ENCODE measurements at regions not wholly inside any gene's neighbourhood (a gene's known extent, or its start where the extent isn't known, plus 50 kb on each side); places are given as distances from the start of the nearest gene placed in this dataset.

GRCh38 chr22:27024982-27025381 is 367.6 kb downstream of the MIAT start:
- H3K27me3 ChIP-seq (ENCODE audit: control insufficient read depth in 2 of 2, insufficient read depth in 1 of 2, low read length in 1 of 2) = peaks cover 0 to 3% of the 10 kb centered on the region in 2 donors
- H3K27ac ChIP-seq (ENCODE audit: low read depth in 1 of 2, low read length in 1 of 2) = no peak overlapping the region
- no peak for DNase-seq (ENCODE audit: low read depth in 6 of 9, low spot score in 9 of 9)
- no peaks in the 10 kb centered on the region for H3K4me1 ChIP-seq (ENCODE audit: control insufficient read depth in 2 of 2, insufficient read depth in 2 of 2, low read length in 2 of 2)
- 64% methylated on average over 1 of the region's 1 CpG for WGBS
- no peak overlapping the region for H3K4me3 ChIP-seq (ENCODE audit: low read length in 2 of 2)
- H3K9me3 ChIP-seq (ENCODE audit: control insufficient read depth in 2 of 2, insufficient read depth in 1 of 2, low read length in 1 of 2) = no peaks in the 10 kb centered on the region
- no peaks in the 10 kb centered on the region for H3K36me3 ChIP-seq (ENCODE audit: control insufficient read depth in 2 of 2, insufficient read depth in 2 of 2, low read length in 1 of 2)

- 68% methylated on average over 3 of the region's 3 CpGs for WGBS
- DNase-seq (ENCODE audit: low read depth in 6 of 9, low spot score in 9 of 9) = no peak
- H3K27me3 ChIP-seq (ENCODE audit: control insufficient read depth in 2 of 2, insufficient read depth in 1 of 2, low read length in 1 of 2) = peaks cover 0 to under 1% of the 10 kb centered on the region in 2 donors
Observed at GRCh38 chr22:27028093-27028492, 370.7 kb downstream of the MIAT start.

GRCh38 chr22:27029584-27030130 is 372.3 kb downstream of the MIAT start:
- Histone ChIP-seq H3K9me3 (ENCODE audit: control insufficient read depth in 2 of 2, insufficient read depth in 1 of 2, low read length in 1 of 2) (no peaks in the 10 kb centered on the region), H3K36me3 (ENCODE audit: control insufficient read depth in 2 of 2, insufficient read depth in 2 of 2, low read length in 1 of 2) (no peaks in the 10 kb centered on the region), H3K27me3 (ENCODE audit: control insufficient read depth in 2 of 2, insufficient read depth in 1 of 2, low read length in 1 of 2) (no peaks in the 10 kb centered on the region), H3K4me1 (ENCODE audit: control insufficient read depth in 2 of 2, insufficient read depth in 2 of 2, low read length in 2 of 2) (no peaks in the 10 kb centered on the region), H3K4me3 (ENCODE audit: low read length in 2 of 2) (no peak overlapping the region), H3K27ac (ENCODE audit: low read depth in 1 of 2, low read length in 1 of 2) (no peak overlapping the region)
- WGBS = 94% methylated on average over 1 of the region's 1 CpG
- no peak for DNase-seq (ENCODE audit: low read depth in 6 of 9, low spot score in 9 of 9)

More at GRCh38 chr22:27028093-27028492, 370.7 kb downstream of the MIAT start:
- no peak overlapping the region for H3K27ac ChIP-seq (ENCODE audit: low read depth in 1 of 2, low read length in 1 of 2)
- H3K4me1 ChIP-seq (ENCODE audit: control insufficient read depth in 2 of 2, insufficient read depth in 2 of 2, low read length in 2 of 2) = no peaks in the 10 kb centered on the region
- no peaks in the 10 kb centered on the region for H3K9me3 ChIP-seq (ENCODE audit: control insufficient read depth in 2 of 2, insufficient read depth in 1 of 2, low read length in 1 of 2)
- H3K36me3 ChIP-seq (ENCODE audit: control insufficient read depth in 2 of 2, insufficient read depth in 2 of 2, low read length in 1 of 2) = no peaks in the 10 kb centered on the region
- no peak overlapping the region for H3K4me3 ChIP-seq (ENCODE audit: low read length in 2 of 2)

- no peaks in the 10 kb centered on the region for H3K36me3 ChIP-seq (ENCODE audit: control insufficient read depth in 2 of 2, insufficient read depth in 2 of 2, low read length in 1 of 2)
- no peaks in the 10 kb centered on the region for H3K27me3 ChIP-seq (ENCODE audit: control insufficient read depth in 2 of 2, insufficient read depth in 1 of 2, low read length in 1 of 2)
- 67% methylated on average over 29 of the region's 29 CpGs for WGBS
- H3K27ac ChIP-seq (ENCODE audit: low read depth in 1 of 2, low read length in 1 of 2) = no peak overlapping the region
- H3K9me3 ChIP-seq (ENCODE audit: control insufficient read depth in 2 of 2, insufficient read depth in 1 of 2, low read length in 1 of 2) = no peaks in the 10 kb centered on the region
- H3K4me1 ChIP-seq (ENCODE audit: control insufficient read depth in 2 of 2, insufficient read depth in 2 of 2, low read length in 2 of 2) = no peaks in the 10 kb centered on the region
- no peak overlapping the region for H3K4me3 ChIP-seq (ENCODE audit: low read length in 2 of 2)
- no peak for DNase-seq (ENCODE audit: low read depth in 6 of 9, low spot score in 9 of 9)
Observed at GRCh38 chr22:27032091-27032761, 374.8 kb downstream of the MIAT start.

DNA sequence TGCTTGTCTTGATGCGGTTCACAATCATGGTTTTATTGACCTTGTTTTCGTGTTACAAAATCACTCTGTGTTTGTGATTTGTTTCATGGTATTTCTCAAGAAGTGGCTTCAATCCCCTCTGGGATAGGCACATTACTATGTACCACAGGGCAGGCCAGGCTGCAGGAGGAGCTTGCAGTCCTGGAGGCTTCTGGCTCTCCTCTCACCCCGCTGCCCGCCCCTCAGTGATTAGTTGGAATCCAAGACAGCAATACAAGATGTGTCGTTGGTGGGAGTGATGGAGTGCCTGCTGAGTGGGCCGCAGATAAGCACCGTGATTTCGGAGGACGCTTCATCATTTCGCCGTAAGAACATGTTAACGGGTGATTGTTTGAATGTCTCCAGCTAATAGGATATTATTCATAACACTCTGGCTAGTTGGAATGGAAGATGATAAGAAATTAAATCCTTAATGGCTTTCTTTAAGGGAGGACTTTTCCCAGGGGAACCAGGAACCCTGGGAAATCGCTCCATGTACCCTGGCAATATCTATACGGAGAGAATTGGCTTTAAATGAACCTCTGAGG is 384.4 kb downstream of the MIAT start:
- Histone ChIP-seq H3K4me1 (ENCODE audit: control insufficient read depth in 2 of 2, insufficient read depth in 2 of 2, low read length in 2 of 2) (no peaks in the 10 kb centered on the region), H3K27ac (ENCODE audit: low read depth in 1 of 2, low read length in 1 of 2) (no peak overlapping the region), H3K27me3 (ENCODE audit: control insufficient read depth in 2 of 2, insufficient read depth in 1 of 2, low read length in 1 of 2) (no peaks in the 10 kb centered on the region), H3K36me3 (ENCODE audit: control insufficient read depth in 2 of 2, insufficient read depth in 2 of 2, low read length in 1 of 2) (no peaks in the 10 kb centered on the region), H3K4me3 (ENCODE audit: low read length in 2 of 2) (no peak overlapping the region), H3K9me3 (ENCODE audit: control insufficient read depth in 2 of 2, insufficient read depth in 1 of 2, low read length in 1 of 2) (no peaks in the 10 kb centered on the region)
- 91% methylated on average over 14 of the region's 14 CpGs for WGBS
- no peak for DNase-seq (ENCODE audit: low read depth in 6 of 9, low spot score in 9 of 9)

GRCh38 chr22:27043262-27043661 is 385.9 kb downstream of the MIAT start:
- 90% methylated on average over 5 of the region's 5 CpGs for WGBS
- no peaks in the 10 kb centered on the region for H3K27me3 ChIP-seq (ENCODE audit: control insufficient read depth in 2 of 2, insufficient read depth in 1 of 2, low read length in 1 of 2)

DNA sequence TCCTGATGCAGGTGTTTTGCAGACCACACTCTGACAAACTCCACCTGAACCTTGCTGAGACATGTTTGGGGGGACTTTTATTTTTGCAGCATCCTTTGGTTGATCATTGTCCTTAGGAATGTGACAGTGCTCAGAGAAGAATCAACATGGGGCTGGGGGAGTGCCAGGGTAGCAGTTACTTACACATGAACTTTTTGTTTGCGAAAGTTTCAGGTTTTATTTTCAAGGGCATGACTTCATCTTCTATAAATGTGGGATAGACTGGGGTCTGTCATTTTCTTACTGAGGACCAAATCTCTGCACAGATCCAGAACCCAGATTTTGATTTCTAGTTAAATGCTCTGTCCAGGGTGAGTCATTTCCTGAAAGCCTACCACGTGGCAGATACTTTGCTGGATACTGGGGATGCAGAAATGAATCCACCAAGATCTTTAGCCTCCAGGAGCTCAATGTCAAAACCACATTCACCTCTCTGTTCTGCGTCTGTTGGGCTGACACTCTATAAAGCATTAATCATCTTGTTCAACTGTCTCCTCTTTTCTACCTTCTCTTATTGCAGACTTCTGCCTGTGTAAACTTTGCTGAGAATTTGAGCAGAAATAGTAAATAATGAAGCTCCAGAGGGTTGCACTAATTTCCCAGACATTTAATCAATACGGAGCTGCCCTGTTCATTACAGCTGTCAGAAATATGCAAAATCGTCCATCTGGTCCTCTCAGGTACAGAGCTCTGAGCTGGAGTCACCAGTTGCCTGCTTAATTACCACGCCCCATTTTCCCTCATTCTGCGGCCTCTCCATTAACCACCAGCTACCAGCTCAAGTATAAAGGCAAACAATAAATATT is 387.9 kb downstream of the MIAT start:
- 69% methylated on average over 7 of the region's 7 CpGs for WGBS
- H3K4me3 ChIP-seq (ENCODE audit: low read length in 2 of 2) = no peak overlapping the region
- H3K36me3 ChIP-seq (ENCODE audit: control insufficient read depth in 2 of 2, insufficient read depth in 2 of 2, low read length in 1 of 2) = no peaks in the 10 kb centered on the region
- no peak for DNase-seq (ENCODE audit: low read depth in 6 of 9, low spot score in 9 of 9)
- no peaks in the 10 kb centered on the region for H3K27me3 ChIP-seq (ENCODE audit: control insufficient read depth in 2 of 2, insufficient read depth in 1 of 2, low read length in 1 of 2)
- H3K9me3 ChIP-seq (ENCODE audit: control insufficient read depth in 2 of 2, insufficient read depth in 1 of 2, low read length in 1 of 2) = no peaks in the 10 kb centered on the region
- no peak overlapping the region for H3K27ac ChIP-seq (ENCODE audit: low read depth in 1 of 2, low read length in 1 of 2)
- H3K4me1 ChIP-seq (ENCODE audit: control insufficient read depth in 2 of 2, insufficient read depth in 2 of 2, low read length in 2 of 2) = no peaks in the 10 kb centered on the region

More at GRCh38 chr22:27043262-27043661, 385.9 kb downstream of the MIAT start:
- Histone ChIP-seq H3K27ac (ENCODE audit: low read depth in 1 of 2, low read length in 1 of 2) (no peak overlapping the region), H3K9me3 (ENCODE audit: control insufficient read depth in 2 of 2, insufficient read depth in 1 of 2, low read length in 1 of 2) (no peaks in the 10 kb centered on the region), H3K4me1 (ENCODE audit: control insufficient read depth in 2 of 2, insufficient read depth in 2 of 2, low read length in 2 of 2) (no peaks in the 10 kb centered on the region), H3K36me3 (ENCODE audit: control insufficient read depth in 2 of 2, insufficient read depth in 2 of 2, low read length in 1 of 2) (no peaks in the 10 kb centered on the region), H3K4me3 (ENCODE audit: low read length in 2 of 2) (no peak overlapping the region)
- DNase-seq (ENCODE audit: low read depth in 6 of 9, low spot score in 9 of 9) = no peak

- no peak for DNase-seq (ENCODE audit: low read depth in 6 of 9, low spot score in 9 of 9)
- Histone ChIP-seq H3K4me3 (ENCODE audit: low read length in 2 of 2) (no peak overlapping the region), H3K36me3 (ENCODE audit: control insufficient read depth in 2 of 2, insufficient read depth in 2 of 2, low read length in 1 of 2) (no peaks in the 10 kb centered on the region), H3K9me3 (ENCODE audit: control insufficient read depth in 2 of 2, insufficient read depth in 1 of 2, low read length in 1 of 2) (no peaks in the 10 kb centered on the region), H3K27ac (ENCODE audit: low read depth in 1 of 2, low read length in 1 of 2) (no peak overlapping the region), H3K27me3 (ENCODE audit: control insufficient read depth in 2 of 2, insufficient read depth in 1 of 2, low read length in 1 of 2) (no peaks in the 10 kb centered on the region), H3K4me1 (ENCODE audit: control insufficient read depth in 2 of 2, insufficient read depth in 2 of 2, low read length in 2 of 2) (no peaks in the 10 kb centered on the region)
- 88% methylated on average over 1 of the region's 1 CpG for WGBS
Observed at GRCh38 chr22:27046086-27046485, 388.7 kb downstream of the MIAT start.

GRCh38 chr22:27046603-27047002 is 389.2 kb downstream of the MIAT start:
- Histone ChIP-seq H3K27me3 (ENCODE audit: control insufficient read depth in 2 of 2, insufficient read depth in 1 of 2, low read length in 1 of 2) (no peaks in the 10 kb centered on the region), H3K36me3 (ENCODE audit: control insufficient read depth in 2 of 2, insufficient read depth in 2 of 2, low read length in 1 of 2) (no peaks in the 10 kb centered on the region), H3K4me1 (ENCODE audit: control insufficient read depth in 2 of 2, insufficient read depth in 2 of 2, low read length in 2 of 2) (no peaks in the 10 kb centered on the region), H3K27ac (ENCODE audit: low read depth in 1 of 2, low read length in 1 of 2) (no peak overlapping the region), H3K4me3 (ENCODE audit: low read length in 2 of 2) (no peak overlapping the region), H3K9me3 (ENCODE audit: control insufficient read depth in 2 of 2, insufficient read depth in 1 of 2, low read length in 1 of 2) (no peaks in the 10 kb centered on the region)
- no peak for DNase-seq (ENCODE audit: low read depth in 6 of 9, low spot score in 9 of 9)
- WGBS = 96% methylated on average over 2 of the region's 2 CpGs
